WTC11 (cell line): ENCODE measurements at regions not wholly inside any gene's neighbourhood (a gene's known extent, or its start where the extent isn't known, plus 50 kb on each side); places are given as distances from the start of the nearest gene placed in this dataset.

Experiments
- ATAC-seq: fragments of 200-7000 bp; cut with Tn5 transposase; 2 replicates; pipeline ENCODE4 v1.10.0; 2021; ENCODE audit warnings: mild to moderate bottlenecking, moderate library complexity
- CTCF ChIA-PET: fragments of 300-600 bp; sonication (Branson Sonifier 250); formaldehyde crosslinking; loops from one replicate; lab custom pipeline; 2021; ENCODE audit warnings: antibody characterized with exemption; lab: Charles Lee
- POLR2A ChIA-PET: fragments of 350-600 bp; sonication (Branson Sonifier 250); formaldehyde crosslinking; loops from one replicate; lab custom pipeline; 2021; ENCODE audit warnings: antibody characterized with exemption; lab: Charles Lee
- DNase-seq: peaks from one replicate; pipeline ENCODE4 v3.0.0; 2021; ENCODE audit warnings: low spot score
- H3K27ac Mint-ChIP-seq: 2 replicates; pipeline ENCODE4 v1.8.0; 2021; ENCODE audit warnings: mixed read lengths
- H3K27me3 Mint-ChIP-seq: 2 replicates; pipeline ENCODE4 v1.8.0; 2021; ENCODE audit warnings: low read depth, mild to moderate bottlenecking, moderate library complexity, mixed read lengths
- H3K36me3 Mint-ChIP-seq: 2 replicates; pipeline ENCODE4 v1.8.0; 2021; ENCODE audit warnings: mixed read lengths
- H3K4me1 Mint-ChIP-seq: 2 replicates; pipeline ENCODE4 v1.8.0; 2022; ENCODE audit warnings: mixed read lengths
- H3K4me3 Mint-ChIP-seq: 2 replicates; pipeline ENCODE4 v1.8.0; 2021; ENCODE audit warnings: mild to moderate bottlenecking, moderate library complexity, mixed read lengths
- H3K9me3 Mint-ChIP-seq: 2 replicates; pipeline ENCODE4 v1.8.0; 2021; ENCODE audit warnings: mixed read lengths
- ATF2 ChIP-seq: sonication (generic); formaldehyde crosslinking; IDR thresholded peaks from 2 replicates; pipeline ENCODE4 v1.8.1; 2022; ENCODE audit warnings: low read depth, missing genetic modification reagents, borderline replicate concordance
- CREB1 ChIP-seq: sonication (generic); formaldehyde crosslinking; IDR thresholded peaks from 2 replicates; pipeline ENCODE4 v1.8.0; 2023; ENCODE audit warnings: mild to moderate bottlenecking, missing genetic modification reagents
- FOXJ3 ChIP-seq: sonication (generic); formaldehyde crosslinking; IDR thresholded peaks from 2 replicates; pipeline ENCODE4 v1.9.0; 2021; ENCODE audit warnings: missing genetic modification reagents, mild to moderate bottlenecking, borderline replicate concordance
- FOXP1 ChIP-seq: sonication (generic); formaldehyde crosslinking; IDR thresholded peaks from 2 replicates; pipeline ENCODE4 v1.8.0; 2022; ENCODE audit warnings: missing genetic modification reagents, mild to moderate bottlenecking, moderate library complexity, borderline replicate concordance
- GTF2I ChIP-seq: fragments of 250-450 bp; sonication (Bioruptor Pico); conservative IDR thresholded peaks from 2 replicates; pipeline ENCODE4 v1.4.0; 2021; ENCODE audit warnings: mild to moderate bottlenecking
- JAZF1 ChIP-seq: fragments of 250-450 bp; sonication (Bioruptor Pico); IDR thresholded peaks from 2 replicates; pipeline ENCODE4 v1.9.0; 2021; ENCODE audit warnings: moderate library complexity, mild to moderate bottlenecking, inconsistent platforms
- MXD4 ChIP-seq: fragments of 250-450 bp; sonication (Bioruptor Pico); IDR thresholded peaks from 2 replicates; pipeline ENCODE4 v1.8.0; 2021; ENCODE audit warnings: mild to moderate bottlenecking, moderate library complexity, borderline replicate concordance
- MYBL2 ChIP-seq: sonication (generic); formaldehyde crosslinking; IDR thresholded peaks from 2 replicates; pipeline ENCODE4 v1.8.1; 2023; ENCODE audit warnings: mild to moderate bottlenecking, moderate library complexity, missing genetic modification reagents
- NR2C2 ChIP-seq: sonication (generic); formaldehyde crosslinking; IDR thresholded peaks from 2 replicates; pipeline ENCODE4 v1.8.0; 2022; ENCODE audit warnings: mild to moderate bottlenecking, missing genetic modification reagents
- SMAD4 ChIP-seq: sonication (generic); formaldehyde crosslinking; IDR thresholded peaks from 2 replicates; pipeline ENCODE4 v1.8.0; 2022; ENCODE audit warnings: mild to moderate bottlenecking, missing genetic modification reagents
- SP1 ChIP-seq: sonication (generic); formaldehyde crosslinking; conservative IDR thresholded peaks from 2 replicates; pipeline ENCODE4 v1.8.1; 2022; ENCODE audit warnings: missing genetic modification reagents
- STAT6 ChIP-seq: sonication (generic); formaldehyde crosslinking; conservative IDR thresholded peaks from 2 replicates; pipeline ENCODE4 v1.8.1; 2023; ENCODE audit warnings: mild to moderate bottlenecking, low read depth, missing genetic modification reagents, moderate library complexity
- TEAD4 ChIP-seq: sonication (generic); formaldehyde crosslinking; IDR thresholded peaks from 2 replicates; pipeline ENCODE4 v1.8.0; 2022; ENCODE audit warnings: mild to moderate bottlenecking, missing genetic modification reagents
- TP53 ChIP-seq: sonication (generic); formaldehyde crosslinking; IDR thresholded peaks from 2 replicates; pipeline ENCODE4 v1.8.1; 2023; ENCODE audit warnings: mild to moderate bottlenecking, missing genetic modification reagents
- ZNF138 ChIP-seq: sonication (generic); formaldehyde crosslinking; conservative IDR thresholded peaks from 2 replicates; pipeline ENCODE4 v1.8.1; 2022; ENCODE audit warnings: mild to moderate bottlenecking, moderate library complexity, missing genetic modification reagents
- ZNF219 ChIP-seq: sonication (generic); formaldehyde crosslinking; IDR thresholded peaks from 2 replicates; pipeline ENCODE4 v1.8.0; 2023; ENCODE audit warnings: missing genetic modification reagents, mild to moderate bottlenecking, borderline replicate concordance
- ZNF317 ChIP-seq: sonication (generic); formaldehyde crosslinking; IDR thresholded peaks from 2 replicates; pipeline ENCODE4 v1.8.1; 2023; ENCODE audit warnings: low read depth, mild to moderate bottlenecking, moderate library complexity, missing genetic modification reagents, borderline replicate concordance
- ZNF396 ChIP-seq: fragments of 250-450 bp; sonication (Bioruptor Pico); IDR thresholded peaks from 2 replicates; pipeline ENCODE4 v1.8.0; 2021; ENCODE audit warnings: mild to moderate bottlenecking, moderate library complexity, borderline replicate concordance
- ZNF416 ChIP-seq: fragments of 250-450 bp; sonication (Bioruptor Pico); IDR thresholded peaks from 2 replicates; pipeline ENCODE4 v1.9.0; 2021; ENCODE audit warnings: mild to moderate bottlenecking, inconsistent platforms
- ZNF423 ChIP-seq: fragments of 250-450 bp; sonication (Bioruptor Pico); IDR thresholded peaks from 2 replicates; pipeline ENCODE4 v2.1.2; 2022; ENCODE audit warnings: mild to moderate bottlenecking, moderate library complexity
- TF ChIP-seq, protein P1 (sequence below): sonication (generic); formaldehyde crosslinking; IDR thresholded peaks from 2 replicates; pipeline ENCODE4 v1.8.1; 2022; ENCODE audit warnings: missing genetic modification reagents, borderline replicate concordance
- TF ChIP-seq, protein P2 (sequence below): sonication (generic); formaldehyde crosslinking; IDR thresholded peaks from 2 replicates; pipeline ENCODE4 v1.8.0; 2023; ENCODE audit warnings: mild to moderate bottlenecking, missing genetic modification reagents
- TF ChIP-seq, protein P3 (sequence below): sonication (generic); formaldehyde crosslinking; IDR thresholded peaks from 2 replicates; pipeline ENCODE4 v1.8.1; 2023; ENCODE audit warnings: mild to moderate bottlenecking, missing genetic modification reagents

- ChIA-PET POLR2A (no interaction called here), CTCF (interaction anchor here (1.6 kb wide), 1 partner anchor 12 kb away, joined by 3 read pairs; no protein-coding TSS in a partner anchor)
- Mint-ChIP-seq H3K9me3 (no peaks in the 10 kb centered on the region), H3K36me3 (no peaks in the 10 kb centered on the region), H3K4me1 (no peaks in the 10 kb centered on the region), H3K27ac (no peak overlapping the region), H3K27me3 (no peaks in the 10 kb centered on the region), H3K4me3 (no peak overlapping the region)
- ATAC-seq (no peak), DNase-seq (no peak)
- TF ChIP-seq JAZF1 (no peak), TP53 (CRISPR knock-in tag) (no peak), MXD4 (CRISPR knock-in tag) (no peak)
Observed at GRCh38 chr17:34715504-34715903, 136.1 kb downstream of the TMEM132E start.

GRCh38 chr17:34714475-34715410, 135.4 kb downstream of the TMEM132E start:
- DNase-seq (no peak), ATAC-seq (no peak)
- POLR2A ChIA-PET = no interaction called here
- no peak overlapping the region for H3K4me3 Mint-ChIP-seq
- H3K36me3 Mint-ChIP-seq = no peaks in the 10 kb centered on the region
- no peak for TF ChIP-seq ATF2 (CRISPR knock-in tag)
- TF ChIP-seq NR2C2 (CRISPR knock-in tag) = no peak
- no peak for TF ChIP-seq SP1
- no peak for TF ChIP-seq ZNF416 (CRISPR knock-in tag)
- no peak for TF ChIP-seq TEAD4
- TF ChIP-seq SMAD4 = no peak
- TF ChIP-seq ZNF219 (CRISPR knock-in tag) = no peak
- no peak for TF ChIP-seq MYBL2 (CRISPR knock-in tag)
- no peak for TF ChIP-seq ZNF317 (CRISPR knock-in tag)
- TF ChIP-seq FOXJ3 = no peak
- TF ChIP-seq, protein P1, sequence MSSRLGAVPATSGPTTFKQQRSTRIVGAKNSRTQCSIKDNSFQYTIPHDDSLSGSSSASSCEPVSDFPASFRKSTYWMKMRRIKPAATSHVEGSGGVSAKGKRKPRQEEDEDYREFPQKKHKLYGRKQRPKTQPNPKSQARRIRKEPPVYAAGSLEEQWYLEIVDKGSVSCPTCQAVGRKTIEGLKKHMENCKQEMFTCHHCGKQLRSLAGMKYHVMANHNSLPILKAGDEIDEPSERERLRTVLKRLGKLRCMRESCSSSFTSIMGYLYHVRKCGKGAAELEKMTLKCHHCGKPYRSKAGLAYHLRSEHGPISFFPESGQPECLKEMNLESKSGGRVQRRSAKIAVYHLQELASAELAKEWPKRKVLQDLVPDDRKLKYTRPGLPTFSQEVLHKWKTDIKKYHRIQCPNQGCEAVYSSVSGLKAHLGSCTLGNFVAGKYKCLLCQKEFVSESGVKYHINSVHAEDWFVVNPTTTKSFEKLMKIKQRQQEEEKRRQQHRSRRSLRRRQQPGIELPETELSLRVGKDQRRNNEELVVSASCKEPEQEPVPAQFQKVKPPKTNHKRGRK (CRISPR knock-in tag) = no peak
- TF ChIP-seq, all 79 proteins: peak for 0
- Mint-ChIP-seq H3K9me3 (no peaks in the 10 kb centered on the region), H3K27me3 (no peaks in the 10 kb centered on the region), H3K4me1 (no peaks in the 10 kb centered on the region), H3K27ac (no peak overlapping the region)
- CTCF ChIA-PET = interaction anchor here (1.6 kb wide), 1 partner anchor 13 kb away, joined by 3 read pairs; no protein-coding TSS in a partner anchor

DNA sequence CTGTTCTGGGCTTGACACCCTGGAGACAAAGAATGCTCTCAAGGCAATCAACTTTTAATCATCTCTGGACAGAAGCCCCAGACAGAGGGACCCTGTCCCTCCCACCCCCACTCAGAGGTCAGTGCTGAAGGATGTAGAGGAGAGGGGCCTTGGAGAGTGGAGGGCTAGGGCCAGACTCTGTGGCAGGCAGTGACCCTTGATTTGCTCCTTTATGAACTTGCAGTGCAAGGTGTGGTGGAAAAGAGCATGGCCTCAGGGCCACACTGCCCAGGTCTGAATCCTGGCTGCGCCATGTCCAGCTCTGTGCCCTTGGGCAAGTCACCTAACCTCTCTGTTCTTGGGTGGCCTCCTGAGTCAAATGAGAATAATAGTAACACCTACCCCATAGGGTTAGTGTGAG, 134.3 kb downstream of the TMEM132E start:
- H3K4me3 Mint-ChIP-seq = no peak overlapping the region
- DNase-seq (no peak), ATAC-seq (no peak)
- no peak overlapping the region for H3K27ac Mint-ChIP-seq
- no peaks in the 10 kb centered on the region for H3K36me3 Mint-ChIP-seq
- H3K9me3 Mint-ChIP-seq = no peaks in the 10 kb centered on the region
- ChIA-PET POLR2A (no interaction called here), CTCF (interaction anchor here (1.6 kb wide), 1 partner anchor 171 kb away, joined by 5 read pairs; no protein-coding TSS in a partner anchor)
- no peaks in the 10 kb centered on the region for H3K27me3 Mint-ChIP-seq
- H3K4me1 Mint-ChIP-seq = no peaks in the 10 kb centered on the region
- TF ChIP-seq ZNF416 (CRISPR knock-in tag) = no peak
- no peak for TF ChIP-seq ZNF138 (CRISPR knock-in tag)
- no peak for TF ChIP-seq ZNF423
- TF ChIP-seq, protein P2, sequence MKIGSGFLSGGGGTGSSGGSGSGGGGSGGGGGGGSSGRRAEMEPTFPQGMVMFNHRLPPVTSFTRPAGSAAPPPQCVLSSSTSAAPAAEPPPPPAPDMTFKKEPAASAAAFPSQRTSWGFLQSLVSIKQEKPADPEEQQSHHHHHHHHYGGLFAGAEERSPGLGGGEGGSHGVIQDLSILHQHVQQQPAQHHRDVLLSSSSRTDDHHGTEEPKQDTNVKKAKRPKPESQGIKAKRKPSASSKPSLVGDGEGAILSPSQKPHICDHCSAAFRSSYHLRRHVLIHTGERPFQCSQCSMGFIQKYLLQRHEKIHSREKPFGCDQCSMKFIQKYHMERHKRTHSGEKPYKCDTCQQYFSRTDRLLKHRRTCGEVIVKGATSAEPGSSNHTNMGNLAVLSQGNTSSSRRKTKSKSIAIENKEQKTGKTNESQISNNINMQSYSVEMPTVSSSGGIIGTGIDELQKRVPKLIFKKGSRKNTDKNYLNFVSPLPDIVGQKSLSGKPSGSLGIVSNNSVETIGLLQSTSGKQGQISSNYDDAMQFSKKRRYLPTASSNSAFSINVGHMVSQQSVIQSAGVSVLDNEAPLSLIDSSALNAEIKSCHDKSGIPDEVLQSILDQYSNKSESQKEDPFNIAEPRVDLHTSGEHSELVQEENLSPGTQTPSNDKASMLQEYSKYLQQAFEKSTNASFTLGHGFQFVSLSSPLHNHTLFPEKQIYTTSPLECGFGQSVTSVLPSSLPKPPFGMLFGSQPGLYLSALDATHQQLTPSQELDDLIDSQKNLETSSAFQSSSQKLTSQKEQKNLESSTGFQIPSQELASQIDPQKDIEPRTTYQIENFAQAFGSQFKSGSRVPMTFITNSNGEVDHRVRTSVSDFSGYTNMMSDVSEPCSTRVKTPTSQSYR (CRISPR knock-in tag) = no peak
- TF ChIP-seq, protein P3, sequence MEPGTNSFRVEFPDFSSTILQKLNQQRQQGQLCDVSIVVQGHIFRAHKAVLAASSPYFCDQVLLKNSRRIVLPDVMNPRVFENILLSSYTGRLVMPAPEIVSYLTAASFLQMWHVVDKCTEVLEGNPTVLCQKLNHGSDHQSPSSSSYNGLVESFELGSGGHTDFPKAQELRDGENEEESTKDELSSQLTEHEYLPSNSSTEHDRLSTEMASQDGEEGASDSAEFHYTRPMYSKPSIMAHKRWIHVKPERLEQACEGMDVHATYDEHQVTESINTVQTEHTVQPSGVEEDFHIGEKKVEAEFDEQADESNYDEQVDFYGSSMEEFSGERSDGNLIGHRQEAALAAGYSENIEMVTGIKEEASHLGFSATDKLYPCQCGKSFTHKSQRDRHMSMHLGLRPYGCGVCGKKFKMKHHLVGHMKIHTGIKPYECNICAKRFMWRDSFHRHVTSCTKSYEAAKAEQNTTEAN (CRISPR knock-in tag) = no peak
- TF ChIP-seq STAT6 (CRISPR knock-in tag) = no peak
- no peak for TF ChIP-seq FOXP1
- TF ChIP-seq GTF2I (CRISPR knock-in tag) = no peak
- no peak for TF ChIP-seq CREB1 (CRISPR knock-in tag)
- no peak for TF ChIP-seq ZNF396 (CRISPR knock-in tag)
